Large intestine (tissue), 3 donors: ENCODE measurements at regions not wholly inside any gene's neighbourhood (a gene's known extent, or its start where the extent isn't known, plus 50 kb on each side); places are given as distances from the start of the nearest gene placed in this dataset.

Experiments used
- DNase-seq, 2 donors: peaks; one replicate each; pipeline versions ENCODE4 v3.0.0 to v3.0.0-alpha.2; 2013
- H3K27ac ChIP-seq: one replicate; pipeline ENCODE4 v1.5.1; 2013; ENCODE audit warnings: low read length
- H3K27me3 ChIP-seq: 2 replicates; pipeline ENCODE4 v1.6.1; 2013; ENCODE audit warnings: low read length; ENCODE audit not compliant: control insufficient read depth, insufficient read depth
- H3K36me3 ChIP-seq: 2 replicates; pipeline ENCODE4 v1.6.1; 2013; ENCODE audit warnings: low read length; ENCODE audit not compliant: control insufficient read depth, insufficient read depth
- H3K4me1 ChIP-seq: one replicate; pipeline ENCODE4 v1.6.1; 2013; ENCODE audit warnings: low read length; ENCODE audit not compliant: control insufficient read depth, insufficient read depth
- H3K4me3 ChIP-seq: one replicate; pipeline ENCODE4 v1.5.1; 2013; ENCODE audit warnings: low read length
- H3K9me3 ChIP-seq: one replicate; pipeline ENCODE4 v1.6.1; 2013; ENCODE audit warnings: mild to moderate bottlenecking, low read depth, low read length, moderate library complexity; ENCODE audit not compliant: control insufficient read depth
- WGBS: methylation state at CpG from one replicate; pipeline ENCODE4 v1.1.5; 2013; ENCODE audit warnings: low lambda C conversion rate; ENCODE audit not compliant: insufficient coverage; 5-methylcytosine and 5-hydroxymethylcytosine counted together

GRCh38 chr18:56388571-56388970 is 249.8 kb downstream of the TXNL1 start:
- Histone ChIP-seq H3K27me3 (no peaks in the 10 kb centered on the region), H3K27ac (no peak overlapping the region), H3K4me3 (no peak overlapping the region), H3K9me3 (no peaks in the 10 kb centered on the region), H3K36me3 (no peaks in the 10 kb centered on the region), H3K4me1 (no peaks in the 10 kb centered on the region)
- DNase-seq, result no peak
- 82% methylated on average over 5 of the region's 5 CpGs for WGBS

GRCh38 chr18:56386856-56387255 is 251.5 kb downstream of the TXNL1 start:
- H3K9me3 ChIP-seq, result no peaks in the 10 kb centered on the region
- no peak for DNase-seq
- no peaks in the 10 kb centered on the region for H3K36me3 ChIP-seq
- H3K4me1 ChIP-seq, result no peaks in the 10 kb centered on the region
- H3K27me3 ChIP-seq, result no peaks in the 10 kb centered on the region
- no peak overlapping the region for H3K4me3 ChIP-seq
- H3K27ac ChIP-seq, result no peak overlapping the region

- DNase-seq, result no peak
- Histone ChIP-seq H3K36me3 (no peaks in the 10 kb centered on the region), H3K4me3 (no peak overlapping the region), H3K4me1 (no peaks in the 10 kb centered on the region), H3K27ac (no peak overlapping the region), H3K27me3 (no peaks in the 10 kb centered on the region), H3K9me3 (no peaks in the 10 kb centered on the region)
- 100% methylated on average over 1 of the region's 1 CpG for WGBS
Measured at GRCh38 chr18:56383349-56383748, 255.0 kb downstream of the TXNL1 start.

GRCh38 chr18:56382541-56382940 is 255.9 kb downstream of the TXNL1 start:
- no peak overlapping the region for H3K27ac ChIP-seq
- no peak overlapping the region for H3K4me3 ChIP-seq
- H3K27me3 ChIP-seq, result no peaks in the 10 kb centered on the region
- no peaks in the 10 kb centered on the region for H3K9me3 ChIP-seq
- no peak for DNase-seq
- no CpG with 5 or more reads among the region's 4 CpGs for WGBS
- H3K36me3 ChIP-seq, result no peaks in the 10 kb centered on the region
- no peaks in the 10 kb centered on the region for H3K4me1 ChIP-seq

- Histone ChIP-seq H3K4me3 (no peak overlapping the region), H3K27me3 (no peaks in the 10 kb centered on the region), H3K9me3 (no peaks in the 10 kb centered on the region), H3K36me3 (no peaks in the 10 kb centered on the region), H3K27ac (no peak overlapping the region), H3K4me1 (no peaks in the 10 kb centered on the region)
- DNase-seq, result no peak
- WGBS, result no CpG with 5 or more reads among the region's 3 CpGs
Measured at GRCh38 chr18:56381196-56381595, 257.2 kb downstream of the TXNL1 start.

DNA sequence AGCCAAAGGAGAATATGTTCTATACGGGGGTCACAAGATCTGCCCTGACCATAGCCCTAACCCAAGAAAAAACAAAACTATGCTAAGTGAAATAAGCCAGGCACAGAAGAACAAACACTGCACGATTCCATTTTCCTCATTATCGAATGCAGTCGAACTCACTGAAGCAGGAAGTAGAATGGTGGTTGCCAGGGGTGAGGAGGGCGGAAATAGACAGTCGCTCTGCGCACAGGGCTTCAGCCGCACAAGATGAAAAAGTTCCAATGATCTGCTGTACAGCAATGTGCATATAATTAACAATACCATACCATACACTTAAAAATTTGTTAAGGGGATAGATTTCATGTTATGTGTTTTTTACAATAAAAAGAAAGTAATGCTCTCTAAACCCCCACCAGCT is 257.7 kb downstream of the TXNL1 start:
- no CpG with 5 or more reads among the region's 8 CpGs for WGBS
- Histone ChIP-seq H3K4me3 (no peak overlapping the region), H3K36me3 (no peaks in the 10 kb centered on the region), H3K9me3 (no peaks in the 10 kb centered on the region), H3K4me1 (no peaks in the 10 kb centered on the region), H3K27me3 (no peaks in the 10 kb centered on the region), H3K27ac (no peak overlapping the region)
- DNase-seq, result no peak

GRCh38 chr18:56379256-56379655 is 259.1 kb downstream of the TXNL1 start:
- Histone ChIP-seq H3K4me3 (no peak overlapping the region), H3K4me1 (no peaks in the 10 kb centered on the region), H3K36me3 (no peaks in the 10 kb centered on the region), H3K27ac (no peak overlapping the region), H3K27me3 (no peaks in the 10 kb centered on the region), H3K9me3 (no peaks in the 10 kb centered on the region)
- WGBS, result 95% methylated on average over 3 of the region's 6 CpGs
- no peak for DNase-seq

DNA sequence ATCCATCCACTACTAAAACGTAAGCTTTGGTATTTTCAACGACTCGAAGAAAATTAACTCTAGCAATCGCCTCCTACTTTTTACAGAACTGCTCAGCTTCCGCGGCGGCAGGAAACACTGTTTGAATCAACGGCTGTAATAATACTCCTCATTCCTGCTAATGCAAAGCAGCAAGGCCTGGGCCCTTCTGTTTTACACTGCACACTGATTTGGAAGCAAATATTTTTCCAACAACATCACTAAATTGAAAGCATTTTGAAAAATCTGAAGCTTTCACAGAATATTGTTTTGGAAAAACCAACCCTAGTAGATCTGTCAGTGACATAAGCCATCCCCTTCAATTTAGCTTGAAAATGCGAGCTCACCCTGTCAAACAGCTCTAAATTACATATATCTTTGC is 261.2 kb downstream of the TXNL1 start:
- no peak for DNase-seq
- Histone ChIP-seq H3K4me3 (no peak overlapping the region), H3K27me3 (no peaks in the 10 kb centered on the region), H3K36me3 (no peaks in the 10 kb centered on the region), H3K9me3 (no peaks in the 10 kb centered on the region), H3K4me1 (no peaks in the 10 kb centered on the region), H3K27ac (no peak overlapping the region)
- 60% methylated on average over 1 of the region's 9 CpGs for WGBS

- H3K4me3 ChIP-seq, result no peak overlapping the region
Measured at GRCh38 chr18:56374007-56374655, 264.3 kb downstream of the TXNL1 start.

DNA sequence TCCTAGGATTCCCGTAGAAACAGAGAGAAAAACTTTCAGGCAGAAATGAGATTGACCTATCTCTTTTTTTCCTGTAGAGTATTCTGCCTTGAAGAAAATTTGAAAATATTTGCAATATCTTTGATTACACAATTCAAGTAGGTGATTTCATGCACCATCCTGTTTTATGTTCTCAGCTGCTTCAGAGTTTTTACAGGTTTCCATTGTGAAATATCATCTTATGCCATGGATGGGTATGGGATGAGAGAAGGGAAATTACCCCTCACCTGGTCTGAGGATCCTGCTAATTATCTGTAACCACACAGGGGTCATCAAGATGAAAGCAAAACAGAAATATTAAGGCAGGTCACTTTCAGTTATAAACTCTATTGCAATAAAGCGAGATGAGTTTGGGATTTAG is 264.8 kb downstream of the TXNL1 start:
- Histone ChIP-seq H3K9me3 (no peaks in the 10 kb centered on the region), H3K27ac (no peak overlapping the region), H3K4me1 (no peaks in the 10 kb centered on the region), H3K27me3 (no peaks in the 10 kb centered on the region), H3K4me3 (no peak overlapping the region), H3K36me3 (no peaks in the 10 kb centered on the region)
- no peak for DNase-seq
- WGBS, result no CpG with 5 or more reads among the region's 2 CpGs

More at GRCh38 chr18:56374007-56374655, 264.3 kb downstream of the TXNL1 start:
- no peaks in the 10 kb centered on the region for H3K4me1 ChIP-seq
- no peak overlapping the region for H3K27ac ChIP-seq
- H3K9me3 ChIP-seq, result no peaks in the 10 kb centered on the region
- WGBS, result no CpG with 5 or more reads among the region's 3 CpGs
- H3K27me3 ChIP-seq, result no peaks in the 10 kb centered on the region
- no peak for DNase-seq
- no peaks in the 10 kb centered on the region for H3K36me3 ChIP-seq

GRCh38 chr18:56368066-56368465 is 270.3 kb downstream of the TXNL1 start:
- H3K27me3 ChIP-seq, result no peaks in the 10 kb centered on the region
- no peaks in the 10 kb centered on the region for H3K4me1 ChIP-seq
- WGBS, result no CpG with 5 or more reads among the region's 5 CpGs
- H3K4me3 ChIP-seq, result no peak overlapping the region
- H3K9me3 ChIP-seq, result no peaks in the 10 kb centered on the region
- no peak overlapping the region for H3K27ac ChIP-seq
- no peaks in the 10 kb centered on the region for H3K36me3 ChIP-seq
- no peak for DNase-seq
